NCI-H748 (cell line): ENCODE measurements at regions not wholly inside any gene's neighbourhood (a gene's known extent, or its start where the extent isn't known, plus 50 kb on each side); places are given as distances from the start of the nearest gene placed in this dataset.
"Not testable (repeated sequence)": the region's sequence is repeated elsewhere in the genome, so short reads cannot be mapped to it uniquely, and the experiment has no call there.

Experiments
- DNase-seq: peaks from one replicate; lab custom pipeline; 2025; ENCODE audit not compliant: unreplicated experiment; lab: John Stamatoyannopoulos, UW

DNA sequence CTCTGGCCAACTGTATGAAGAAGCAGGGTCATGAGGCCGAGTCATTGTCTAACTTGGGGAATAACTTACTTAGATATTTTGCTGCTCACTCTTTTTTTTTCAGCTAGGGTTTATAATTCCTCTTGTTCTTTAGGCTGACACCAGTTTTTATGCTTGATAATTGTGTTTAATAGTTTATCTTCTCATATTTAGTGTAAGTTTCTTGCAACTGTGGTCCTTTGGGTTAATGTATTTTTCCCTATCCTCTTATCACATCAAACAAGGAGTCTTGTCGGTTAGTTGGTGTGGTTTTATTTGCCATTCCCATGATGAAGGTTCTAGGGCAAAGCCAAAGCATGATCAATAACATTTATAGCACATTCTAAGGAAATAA is 204.6 kb downstream of the NUFIP1 start:
- DNase-seq, result no peak

DNA sequence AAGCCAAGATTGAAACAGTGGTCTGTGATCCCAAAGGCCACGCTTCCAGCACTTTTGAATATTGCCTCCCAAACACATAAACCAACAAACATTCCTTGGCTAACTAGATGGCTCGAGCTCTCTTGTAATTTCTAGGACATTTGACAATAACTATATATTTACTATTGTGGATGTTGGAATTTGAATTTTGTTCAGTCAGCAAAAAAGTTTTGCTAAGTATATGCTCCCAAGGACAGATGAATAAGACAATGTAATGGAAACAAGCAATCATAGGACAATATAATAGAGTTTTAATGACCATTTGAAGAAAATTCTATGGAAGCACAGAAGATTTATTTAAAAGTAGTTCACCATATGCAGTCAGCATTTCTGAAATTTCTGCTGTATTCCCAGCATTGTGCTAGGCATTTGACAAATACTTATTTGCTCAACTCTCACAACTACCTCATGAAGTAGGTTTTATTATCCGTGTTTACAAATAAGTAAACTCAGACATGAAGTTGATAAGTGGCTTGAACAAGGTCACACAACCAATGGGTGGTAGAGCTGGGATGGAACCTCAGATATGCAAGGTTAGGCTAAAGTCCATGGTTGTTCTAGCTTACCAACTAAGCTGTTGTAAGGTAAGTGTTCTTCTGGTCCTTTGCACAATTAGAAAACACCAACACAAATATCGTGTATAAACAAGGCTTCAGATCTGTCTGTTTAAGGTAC is 205.1 kb downstream of the NUFIP1 start:
- no peak for DNase-seq

DNA sequence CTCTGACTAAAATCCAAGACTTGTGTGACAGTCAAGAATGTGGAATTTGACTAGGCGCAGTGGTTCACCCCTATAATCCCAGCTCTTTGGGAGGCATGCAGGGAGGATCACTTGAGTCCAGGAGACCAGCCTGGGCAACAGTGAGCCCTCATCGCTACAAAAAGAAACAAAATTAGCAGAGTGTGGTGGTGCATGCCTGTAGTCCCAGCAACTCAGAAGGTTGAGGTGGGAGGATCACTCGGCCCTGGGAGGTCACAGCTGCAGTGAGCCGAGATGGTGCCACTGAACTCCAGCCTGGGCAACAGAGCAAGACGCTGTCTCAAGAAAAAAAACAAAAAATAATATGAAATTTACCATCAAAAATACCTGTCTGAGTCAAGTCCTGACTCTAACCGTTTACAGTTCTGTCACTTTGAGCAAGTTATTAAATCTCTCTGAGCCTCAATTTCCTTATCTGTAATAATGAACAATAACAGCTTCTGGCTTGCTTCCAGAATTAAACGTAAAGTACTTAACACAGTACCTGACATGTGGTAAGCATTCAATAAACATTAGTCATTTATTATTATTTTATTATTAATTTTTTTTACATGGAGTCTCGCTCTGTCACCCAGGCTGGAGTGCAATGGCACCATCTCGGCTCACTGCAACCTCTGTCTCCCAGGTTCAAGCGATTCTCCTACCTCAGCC is 204.6 kb upstream of the TSC22D1 start:
- no peak for DNase-seq

- DNase-seq, result no peak
Measured at GRCh38 chr13:44778761-44779484, 202.8 kb upstream of the TSC22D1 start.

DNA sequence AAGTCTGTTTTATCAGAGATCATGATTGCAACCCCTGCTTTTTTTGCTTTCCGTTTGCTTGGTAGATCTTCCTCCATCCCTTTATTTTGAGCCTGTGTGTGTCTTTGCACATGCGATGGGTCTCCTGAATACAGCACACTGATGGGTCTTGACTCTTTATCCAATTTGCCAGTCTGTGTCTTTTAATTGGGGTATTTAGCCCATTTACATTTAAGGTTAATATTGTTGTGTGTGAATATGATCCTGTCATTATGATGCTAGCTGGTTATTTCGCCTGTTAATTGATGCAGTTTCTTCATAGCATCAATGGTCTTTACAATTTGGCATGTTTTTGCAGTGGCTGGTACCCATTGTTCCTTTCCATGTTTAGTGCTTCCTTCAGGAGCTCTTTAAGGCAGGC is 199.2 kb upstream of the TSC22D1 start:
- not testable (repeated sequence) for DNase-seq

DNA sequence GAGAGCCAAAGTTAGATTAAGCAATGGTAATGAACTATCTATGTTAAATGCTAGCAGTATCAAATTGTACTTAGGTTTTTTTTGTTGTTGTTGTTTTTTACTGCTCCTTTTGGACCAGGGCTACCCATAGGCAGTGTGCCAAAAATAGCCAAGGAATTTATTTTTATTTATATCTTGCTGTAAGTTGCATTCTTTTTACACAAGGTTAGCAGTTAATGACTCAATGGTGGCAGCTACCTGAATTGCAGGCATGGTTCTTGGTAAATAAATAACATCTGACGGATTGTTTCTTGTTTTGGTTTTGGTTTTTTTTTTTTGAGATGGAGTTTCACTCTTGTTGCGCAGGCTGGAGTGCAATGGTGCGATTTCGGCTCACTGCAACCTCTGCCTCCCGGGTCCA is 194.8 kb upstream of the TSC22D1 start:
- no peak for DNase-seq

- DNase-seq, result no peak
Measured at GRCh38 chr13:44769686-44770085, 193.6 kb upstream of the TSC22D1 start.

- no peak for DNase-seq
Measured at GRCh38 chr13:44768775-44769581, 192.8 kb upstream of the TSC22D1 start.

DNA sequence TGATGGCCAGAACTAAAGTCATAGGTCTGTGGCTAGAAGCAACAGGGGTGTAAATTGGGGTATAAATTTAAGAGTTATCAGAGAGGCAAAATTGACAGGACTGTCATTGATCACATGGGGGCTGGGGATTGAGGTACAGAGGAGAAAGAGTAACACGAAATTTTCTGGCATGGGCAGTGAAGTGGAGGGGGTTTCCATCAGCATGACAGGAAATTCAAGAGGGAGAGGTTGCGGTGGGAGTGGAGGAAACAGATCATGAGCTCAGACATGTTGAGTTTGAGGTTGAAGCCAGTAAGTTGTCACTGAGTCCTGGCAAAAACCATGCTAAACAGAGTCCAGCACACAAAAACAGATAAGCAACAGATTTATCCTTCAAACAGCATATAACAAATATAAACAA is 192.1 kb upstream of the TSC22D1 start:
- no peak for DNase-seq

- DNase-seq, result no peak
Measured at GRCh38 chr13:44765001-44765471, 188.9 kb upstream of the TSC22D1 start.

- no peak for DNase-seq
Measured at GRCh38 chr13:44764302-44764692, 188.2 kb upstream of the TSC22D1 start.

DNA sequence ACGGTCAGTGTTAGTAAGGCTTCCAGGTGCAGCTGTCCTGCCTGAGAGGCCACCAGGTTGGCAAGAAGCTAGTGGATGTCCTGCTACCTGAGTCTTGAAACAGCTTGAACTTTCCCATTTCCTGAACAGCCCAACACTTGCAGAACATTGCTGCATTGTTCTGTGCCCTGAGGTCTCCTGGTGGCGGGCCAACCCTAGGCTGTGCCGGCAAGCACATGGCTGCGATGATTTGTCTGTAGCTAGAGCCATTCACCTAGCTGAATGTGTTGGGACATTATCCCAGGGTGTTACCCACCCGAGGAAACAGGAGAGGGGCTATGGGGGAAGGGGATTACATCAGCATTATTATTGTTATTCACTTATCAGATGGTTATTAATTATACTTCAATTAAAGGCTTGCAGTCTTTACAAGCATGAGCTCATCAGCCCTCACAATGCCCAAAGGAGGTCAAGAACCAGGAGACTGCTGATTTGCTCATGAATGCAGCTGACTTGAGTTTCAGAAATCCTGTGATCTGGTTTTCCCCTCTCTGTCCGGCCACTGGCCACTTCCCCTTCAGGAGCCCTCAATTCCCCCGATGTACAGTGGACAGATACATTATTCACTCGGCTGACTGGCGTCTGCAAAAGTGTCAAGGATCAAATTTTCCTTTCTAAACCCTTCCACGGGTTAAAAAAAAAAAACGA is 187.6 kb upstream of the TSC22D1 start:
- no peak for DNase-seq

DNA sequence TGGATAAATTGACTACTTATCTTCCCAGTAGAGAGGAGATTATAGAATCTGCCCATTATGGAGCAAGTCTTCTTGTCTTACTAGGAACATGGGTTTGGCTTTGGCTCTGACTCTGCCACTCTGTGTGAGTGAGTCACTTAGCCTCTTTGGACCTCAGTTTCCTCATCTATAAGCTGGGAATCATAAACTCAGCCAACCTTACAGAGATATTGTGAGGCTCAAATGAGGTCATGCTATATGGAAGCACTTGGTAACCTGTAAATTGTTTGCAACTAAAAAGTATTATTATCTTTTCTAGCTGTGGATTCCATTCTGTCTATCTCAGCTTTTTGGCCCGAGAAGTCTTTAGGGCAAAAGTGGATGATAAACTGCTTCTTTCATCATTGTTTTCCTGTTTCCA is 186.8 kb upstream of the TSC22D1 start:
- no peak for DNase-seq

- DNase-seq, result peak; percentile 36
Measured at GRCh38 chr13:44760434-44760833, 184.3 kb upstream of the TSC22D1 start.

DNA sequence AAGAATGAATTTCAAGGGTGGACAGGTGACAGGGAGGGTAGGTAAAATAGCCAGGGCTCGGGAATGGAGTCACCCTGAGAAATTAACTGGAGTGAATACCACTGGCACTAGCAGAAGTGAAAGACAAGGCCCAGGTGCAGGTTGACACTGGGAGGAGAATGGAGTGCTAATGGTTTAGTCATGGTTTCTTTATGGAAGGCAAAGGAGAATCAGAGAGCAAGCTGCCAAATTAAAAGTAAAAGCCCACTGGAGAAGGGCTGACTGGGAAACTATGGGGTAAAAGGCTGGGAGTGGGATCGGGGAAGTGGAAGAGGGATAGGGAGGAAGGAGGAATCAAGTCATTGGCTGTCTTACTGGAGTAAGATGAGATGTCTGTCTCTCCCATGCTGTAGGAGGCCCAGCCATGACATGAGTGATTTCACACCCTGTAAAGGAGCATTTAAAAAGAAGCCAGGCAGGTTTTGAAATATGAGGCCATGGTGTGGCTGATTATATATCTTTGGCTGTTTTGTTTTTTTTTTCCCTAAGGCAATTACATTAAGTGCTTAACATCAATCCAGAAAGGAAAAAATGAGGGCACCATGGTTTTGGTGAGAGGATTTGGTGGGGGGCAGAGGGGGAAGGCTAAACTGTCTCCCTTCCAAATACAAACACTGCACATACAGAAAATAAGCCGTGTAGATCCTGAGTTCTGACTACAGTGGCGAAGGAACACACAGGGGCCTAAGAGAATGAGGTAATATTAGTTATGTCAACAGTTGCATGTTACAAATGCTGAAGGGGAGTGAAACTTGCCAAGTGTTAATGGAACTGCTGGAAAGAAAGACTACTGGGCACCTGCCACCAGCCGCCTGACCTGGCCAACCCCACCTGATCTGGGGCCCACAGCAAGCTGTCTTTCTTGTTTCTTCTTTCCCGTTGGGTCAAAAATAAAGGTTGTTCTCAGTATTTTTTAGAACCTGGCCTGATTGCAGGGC is 183.5 kb upstream of the TSC22D1 start:
- DNase-seq, result peak; percentile 96

GRCh38 chr13:44758630-44759383 is 182.7 kb upstream of the TSC22D1 start:
- DNase-seq, result peak; percentile 93

DNA sequence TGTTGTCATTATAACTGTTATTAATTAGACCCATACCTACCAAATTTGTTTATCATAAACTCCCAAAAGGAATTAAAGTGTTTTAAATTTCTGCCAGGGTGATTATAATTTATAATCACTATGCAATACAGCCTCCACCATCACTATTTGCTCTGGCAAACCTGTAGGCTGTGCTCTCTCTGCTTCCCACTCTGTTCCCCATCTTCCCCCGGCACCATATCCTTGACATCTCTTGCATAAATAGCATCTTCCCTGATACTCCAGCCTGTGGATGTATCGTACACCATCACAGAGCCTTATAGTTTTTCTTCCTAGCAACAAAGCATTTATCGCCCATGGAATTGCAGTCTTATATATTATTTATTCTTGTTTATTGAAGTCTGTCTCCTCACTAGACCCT is 181.5 kb upstream of the TSC22D1 start:
- no peak for DNase-seq

- no peak for DNase-seq
Measured at GRCh38 chr13:44756276-44756810, 180.2 kb upstream of the TSC22D1 start.
